Ishikawa (cell line): ENCODE measurements at regions not wholly inside any gene's neighbourhood (a gene's known extent, or its start where the extent isn't known, plus 50 kb on each side); places are given as distances from the start of the nearest gene placed in this dataset.

Experiments
- CEBPB ChIP-seq: IDR thresholded peaks from 2 replicates; pipeline ENCODE4 v1.6.1; 2012
- EGR1 ChIP-seq: IDR thresholded peaks from 2 replicates; pipeline ENCODE4 v1.6.1; 2012
- EP300 ChIP-seq: IDR thresholded peaks from 2 replicates; pipeline ENCODE4 v1.6.1; 2012; ENCODE audit warnings: borderline replicate concordance
- FOXM1 ChIP-seq: IDR thresholded peaks from 2 replicates; pipeline ENCODE4 v1.6.1; 2012; ENCODE audit warnings: low read depth, borderline replicate concordance
- NFIC ChIP-seq: IDR thresholded peaks from 2 replicates; pipeline ENCODE4 v1.6.1; 2012
- RAD21 ChIP-seq: IDR thresholded peaks from 2 replicates; pipeline ENCODE4 v1.6.1; 2012; ENCODE audit warnings: low read depth
- TAF1 ChIP-seq: IDR thresholded peaks from 2 replicates; pipeline ENCODE4 v1.6.1; 2012; ENCODE audit warnings: low read depth, mild to moderate bottlenecking
- TEAD4 ChIP-seq: IDR thresholded peaks from 2 replicates; pipeline ENCODE4 v1.6.1; 2012
- YY1 ChIP-seq: IDR thresholded peaks from 2 replicates; pipeline ENCODE4 v1.6.1; 2012; ENCODE audit warnings: low read depth
- TF ChIP-seq, protein P1 (sequence below): IDR thresholded peaks from 2 replicates; pipeline ENCODE4 v1.6.1; 2012; ENCODE audit warnings: low read depth, mild to moderate bottlenecking
- TF ChIP-seq, protein P2 (sequence below): IDR thresholded peaks from 2 replicates; pipeline ENCODE4 v1.6.1; 2012

DNA sequence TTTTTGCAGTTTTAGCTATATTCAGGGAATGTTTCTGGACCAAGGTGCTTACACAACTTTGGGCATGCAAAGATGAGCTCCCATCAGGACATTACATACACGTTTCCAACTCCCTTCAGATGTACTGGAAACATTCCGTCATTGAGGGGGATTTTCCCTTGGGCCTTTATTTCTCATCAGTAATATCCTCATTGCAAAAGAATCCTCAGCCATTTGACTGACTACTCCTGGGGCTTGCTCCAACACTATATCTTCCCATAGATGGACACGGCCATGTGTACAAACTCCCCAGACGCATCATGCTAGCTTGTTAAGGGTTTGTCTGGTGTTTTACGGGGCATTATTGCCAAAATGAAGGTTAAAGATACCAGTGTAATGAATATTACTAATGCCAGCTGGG lies 59.3 kb upstream of the NUP160 start:
- TF ChIP-seq EP300 (no peak), EGR1 (no peak), YY1 (no peak), TEAD4 (no peak), RAD21 (no peak), TAF1 (no peak), NFIC (no peak), CEBPB (no peak), FOXM1 (no peak)
- TF ChIP-seq, protein P1, sequence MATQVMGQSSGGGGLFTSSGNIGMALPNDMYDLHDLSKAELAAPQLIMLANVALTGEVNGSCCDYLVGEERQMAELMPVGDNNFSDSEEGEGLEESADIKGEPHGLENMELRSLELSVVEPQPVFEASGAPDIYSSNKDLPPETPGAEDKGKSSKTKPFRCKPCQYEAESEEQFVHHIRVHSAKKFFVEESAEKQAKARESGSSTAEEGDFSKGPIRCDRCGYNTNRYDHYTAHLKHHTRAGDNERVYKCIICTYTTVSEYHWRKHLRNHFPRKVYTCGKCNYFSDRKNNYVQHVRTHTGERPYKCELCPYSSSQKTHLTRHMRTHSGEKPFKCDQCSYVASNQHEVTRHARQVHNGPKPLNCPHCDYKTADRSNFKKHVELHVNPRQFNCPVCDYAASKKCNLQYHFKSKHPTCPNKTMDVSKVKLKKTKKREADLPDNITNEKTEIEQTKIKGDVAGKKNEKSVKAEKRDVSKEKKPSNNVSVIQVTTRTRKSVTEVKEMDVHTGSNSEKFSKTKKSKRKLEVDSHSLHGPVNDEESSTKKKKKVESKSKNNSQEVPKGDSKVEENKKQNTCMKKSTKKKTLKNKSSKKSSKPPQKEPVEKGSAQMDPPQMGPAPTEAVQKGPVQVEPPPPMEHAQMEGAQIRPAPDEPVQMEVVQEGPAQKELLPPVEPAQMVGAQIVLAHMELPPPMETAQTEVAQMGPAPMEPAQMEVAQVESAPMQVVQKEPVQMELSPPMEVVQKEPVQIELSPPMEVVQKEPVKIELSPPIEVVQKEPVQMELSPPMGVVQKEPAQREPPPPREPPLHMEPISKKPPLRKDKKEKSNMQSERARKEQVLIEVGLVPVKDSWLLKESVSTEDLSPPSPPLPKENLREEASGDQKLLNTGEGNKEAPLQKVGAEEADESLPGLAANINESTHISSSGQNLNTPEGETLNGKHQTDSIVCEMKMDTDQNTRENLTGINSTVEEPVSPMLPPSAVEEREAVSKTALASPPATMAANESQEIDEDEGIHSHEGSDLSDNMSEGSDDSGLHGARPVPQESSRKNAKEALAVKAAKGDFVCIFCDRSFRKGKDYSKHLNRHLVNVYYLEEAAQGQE, result no peak
- TF ChIP-seq, protein P2, sequence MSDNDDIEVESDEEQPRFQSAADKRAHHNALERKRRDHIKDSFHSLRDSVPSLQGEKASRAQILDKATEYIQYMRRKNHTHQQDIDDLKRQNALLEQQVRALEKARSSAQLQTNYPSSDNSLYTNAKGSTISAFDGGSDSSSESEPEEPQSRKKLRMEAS, result no peak
